ENCODE measurements at regions not wholly inside any gene's neighbourhood (a gene's known extent, or its start where the extent isn't known, plus 50 kb on each side); places are given as distances from the start of the nearest gene placed in this dataset.

DNA sequence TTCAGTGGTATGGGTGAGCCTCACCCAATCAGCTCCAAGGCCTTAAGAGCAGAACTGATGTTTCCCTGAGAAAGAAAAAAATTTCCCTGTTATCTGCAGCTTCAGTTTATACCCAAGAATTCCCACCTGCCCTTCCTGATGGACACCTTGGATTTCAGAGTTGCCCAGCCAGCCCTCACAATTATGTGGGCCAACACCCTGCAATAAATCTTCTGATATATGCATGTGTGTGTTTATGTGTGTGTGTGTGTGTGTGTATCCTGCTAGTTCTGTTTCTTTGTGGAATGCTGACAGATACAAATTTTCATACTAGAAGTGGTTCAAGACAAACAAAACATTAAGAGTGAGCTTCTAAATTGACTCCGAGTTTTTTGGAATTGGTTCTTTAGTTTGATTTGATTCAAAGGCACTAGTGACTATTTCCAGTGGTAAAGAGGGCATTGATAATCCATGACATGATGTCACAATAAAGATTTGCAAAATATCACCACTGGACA, 246.6 kb upstream of the BTBD3 start:
- in situ Hi-C loops (cut with MboI; ENCODE audit: low pct_unique_long_range_greater_than_20kb, low sequenced_read_pairs), result no loop called here

DNA sequence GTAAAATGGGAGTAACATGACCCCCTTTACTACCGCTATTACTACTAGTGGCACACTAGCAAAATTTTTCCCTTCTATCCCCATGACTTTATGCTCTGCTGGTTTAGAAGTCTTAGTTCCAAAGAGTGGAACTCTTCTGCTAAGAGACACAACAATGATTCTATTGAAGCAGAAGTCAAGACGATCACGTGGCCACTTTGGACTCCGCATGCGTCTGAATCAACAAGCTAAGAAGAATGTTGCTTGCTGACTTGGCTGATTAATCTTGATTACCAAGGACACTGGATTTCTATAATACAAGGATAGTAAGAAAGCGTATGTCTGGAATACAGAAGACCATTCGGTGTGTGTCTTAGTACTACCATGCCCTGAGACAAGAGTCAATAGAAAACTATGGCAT, 244.7 kb upstream of the BTBD3 start:
- no peak for DNase-seq
- in situ Hi-C loops (cut with MboI; ENCODE audit: low pct_unique_long_range_greater_than_20kb, low sequenced_read_pairs), result no loop called here

More for the DNA sequence above, 246.6 kb upstream of the BTBD3 start:
- no peak for DNase-seq

DNA sequence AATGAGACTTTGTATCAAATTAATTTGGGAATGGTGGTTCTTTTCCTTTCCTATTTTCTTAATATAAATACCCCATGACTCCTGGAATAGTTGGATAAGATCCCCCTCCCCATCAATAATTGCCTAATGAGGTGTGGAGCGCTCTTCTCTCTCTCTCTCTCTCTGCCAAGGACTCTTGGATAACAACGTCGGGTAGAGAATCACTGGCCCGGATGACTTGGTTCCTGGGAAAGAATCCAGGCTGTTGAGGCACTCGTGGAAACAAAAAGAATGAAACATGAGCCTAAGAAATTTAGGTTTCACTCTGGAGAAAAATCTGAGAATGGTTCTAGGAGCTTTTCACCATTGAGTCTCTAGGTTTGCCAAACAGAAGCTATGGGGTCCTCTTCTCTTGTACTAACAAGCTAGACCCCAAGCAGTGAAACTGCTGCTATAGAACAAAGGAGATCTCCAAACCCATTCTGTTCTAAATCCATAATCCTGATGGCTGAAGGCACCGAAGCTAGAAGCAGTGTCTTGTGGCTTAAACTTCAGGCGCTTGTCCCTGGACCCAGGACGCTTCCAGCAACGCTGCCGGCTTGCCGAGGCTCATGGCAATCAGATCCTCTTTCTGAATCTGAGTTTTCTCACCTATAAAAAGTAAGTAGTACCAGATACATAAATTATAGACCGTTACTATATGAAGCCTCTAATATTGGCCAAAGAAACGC, 241.6 kb upstream of the BTBD3 start:
- in situ Hi-C loops (cut with MboI; ENCODE audit: low pct_unique_long_range_greater_than_20kb, low sequenced_read_pairs), result no loop called here
- DNase-seq, result no peak

DNA sequence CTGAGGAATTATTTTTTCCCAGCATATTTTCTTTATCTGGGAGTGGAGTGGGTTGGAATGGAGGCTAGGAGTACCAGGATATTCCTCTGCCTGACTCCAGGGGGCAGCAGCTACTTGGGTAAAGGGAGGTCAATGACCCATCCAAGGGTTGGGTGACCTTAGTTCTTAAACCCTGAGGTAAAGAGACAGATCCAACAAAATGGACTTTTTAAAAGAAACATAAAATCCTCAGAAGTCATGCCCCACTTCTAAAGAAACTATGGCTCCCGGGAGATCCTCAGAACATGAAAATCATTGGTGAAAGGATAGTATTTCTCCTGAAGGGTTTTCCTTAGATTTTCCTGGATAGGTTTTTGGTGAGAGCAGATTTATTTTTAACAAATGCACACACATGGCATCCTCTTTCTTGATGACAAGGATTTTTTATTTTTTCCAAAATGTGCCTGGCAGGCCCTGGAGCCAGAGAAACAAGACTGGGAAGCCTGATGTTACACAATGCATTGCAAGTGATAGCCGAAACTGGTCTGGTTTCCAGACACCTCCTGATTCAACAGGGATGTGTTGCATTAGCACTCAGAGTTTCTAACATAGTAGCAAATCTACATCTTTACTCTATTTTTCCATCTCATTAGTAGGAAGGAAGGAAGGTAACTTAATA, 240.9 kb upstream of the BTBD3 start:
- in situ Hi-C loops (cut with MboI; ENCODE audit: low pct_unique_long_range_greater_than_20kb, low sequenced_read_pairs), result no loop called here
- peak; percentile 23 for DNase-seq

DNA sequence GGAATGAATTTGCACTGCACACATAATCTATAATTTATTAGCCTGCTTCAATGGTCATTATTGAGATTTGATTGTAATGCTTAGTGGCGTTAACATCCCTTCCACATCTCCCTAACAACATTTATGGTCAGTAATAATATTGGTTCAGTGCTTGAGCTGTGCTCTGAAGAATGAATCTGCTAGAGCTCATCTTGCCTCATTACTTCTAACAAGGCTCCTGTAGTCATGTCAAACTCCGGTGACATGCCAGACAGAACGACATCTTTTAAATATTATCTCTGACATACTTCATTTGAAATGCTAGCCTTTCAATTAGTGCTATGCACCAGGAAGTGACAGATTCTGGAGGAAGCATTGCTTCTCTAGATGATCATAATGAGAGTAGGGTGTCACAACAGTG, 240.3 kb upstream of the BTBD3 start:
- DNase-seq, result no peak
- in situ Hi-C loops (cut with MboI; ENCODE audit: low pct_unique_long_range_greater_than_20kb, low sequenced_read_pairs), result no loop called here

DNA sequence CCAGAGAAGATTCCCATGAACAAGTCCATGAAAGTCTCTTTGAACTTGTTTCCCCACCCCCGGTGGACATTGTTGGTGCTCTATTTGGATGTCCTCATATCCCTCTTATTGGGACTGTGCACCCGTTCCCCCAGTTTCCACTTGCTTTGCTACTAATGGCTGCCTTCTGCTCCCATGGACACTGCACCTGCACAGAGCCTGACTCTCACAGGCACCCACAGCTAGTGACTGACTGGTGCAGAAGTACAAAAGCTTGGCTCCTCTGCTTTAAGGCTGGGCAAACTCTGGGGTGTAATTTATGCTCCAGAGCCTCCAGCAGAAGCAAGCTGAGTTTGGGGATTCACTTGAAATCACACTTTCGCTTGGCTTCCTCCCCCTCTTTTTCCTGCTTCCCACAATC, 239.9 kb upstream of the BTBD3 start:
- no peak for DNase-seq
- in situ Hi-C loops (cut with MboI; ENCODE audit: low pct_unique_long_range_greater_than_20kb, low sequenced_read_pairs), result no loop called here

DNA sequence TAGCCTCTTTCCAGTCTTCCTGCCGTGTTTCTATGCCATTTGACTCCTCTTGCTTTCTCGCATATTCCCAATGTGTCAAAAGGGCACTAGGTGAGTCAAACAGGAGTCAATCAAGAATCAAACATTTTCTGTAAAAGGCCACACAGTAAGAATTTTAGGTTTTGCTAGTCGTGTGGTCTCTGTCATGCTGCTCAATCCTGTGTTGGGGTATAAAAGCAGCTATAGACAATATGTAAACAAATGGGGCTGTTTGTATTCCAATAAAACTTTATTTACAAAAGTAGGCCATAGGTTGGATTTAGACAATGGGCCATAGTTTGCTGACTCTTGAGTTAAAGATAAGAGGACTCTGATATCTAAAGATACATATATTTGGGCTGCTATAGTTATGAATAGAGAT, 235.4 kb upstream of the BTBD3 start:
- in situ Hi-C loops (cut with MboI; ENCODE audit: low pct_unique_long_range_greater_than_20kb, low sequenced_read_pairs), result no loop called here
- DNase-seq, result no peak

DNA sequence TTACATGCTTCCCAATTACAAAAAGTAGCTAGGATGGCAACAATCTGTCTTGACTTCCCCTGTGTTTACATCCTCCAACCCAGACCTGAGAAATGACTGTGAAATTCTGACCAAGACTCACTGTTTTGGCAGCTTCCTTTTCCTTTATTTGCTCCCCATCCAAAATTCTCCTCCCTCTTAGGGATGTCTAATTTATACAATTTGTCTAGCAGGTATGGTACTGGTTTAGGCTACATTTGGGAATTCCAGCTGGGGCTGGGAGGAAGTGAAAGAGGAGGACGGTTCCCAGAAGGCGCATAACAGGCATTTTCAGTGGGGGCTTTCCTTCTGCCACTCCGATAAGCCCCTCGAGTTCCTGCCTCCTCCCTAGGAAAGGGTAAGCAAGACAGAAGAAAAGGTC, 231.5 kb upstream of the BTBD3 start:
- no peak for DNase-seq
- in situ Hi-C loops (cut with MboI; ENCODE audit: low pct_unique_long_range_greater_than_20kb, low sequenced_read_pairs), result no loop called here

DNA sequence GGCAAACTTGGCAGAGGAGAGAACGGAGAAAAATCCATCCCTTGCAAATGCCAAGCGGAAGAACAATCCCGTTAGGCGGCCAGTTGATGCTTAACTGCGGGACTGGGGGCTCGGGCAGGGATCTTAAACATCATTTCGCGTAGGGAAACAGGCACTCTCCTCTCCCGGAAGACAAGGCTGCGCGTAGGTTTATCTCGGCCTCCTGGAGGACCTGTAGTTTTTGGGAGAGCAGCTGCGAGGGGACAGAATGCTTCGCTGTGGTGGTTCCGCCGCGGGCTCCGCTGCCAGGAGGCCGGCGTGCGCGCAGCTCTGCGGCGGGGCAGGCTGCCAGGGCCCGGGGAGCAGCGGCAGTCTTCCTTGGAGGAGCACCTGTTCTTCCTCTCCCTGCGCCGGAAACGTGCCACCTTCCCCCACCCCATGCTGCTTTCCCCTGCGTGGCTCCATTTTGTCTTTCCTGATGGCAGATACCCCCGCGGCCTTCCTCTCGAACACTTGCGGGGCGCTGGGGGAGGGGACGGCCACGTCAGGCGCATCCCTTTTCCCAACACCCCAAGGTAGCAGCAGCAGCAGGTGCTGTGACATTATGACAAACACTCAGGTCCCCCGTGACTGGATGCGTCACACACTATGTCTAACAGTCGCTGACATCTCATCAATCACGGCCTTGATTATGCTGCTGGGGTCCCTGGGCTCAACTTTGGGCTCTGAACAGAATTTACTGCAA, 230.7 kb upstream of the BTBD3 start:
- DNase-seq, result no peak
- in situ Hi-C loops (cut with MboI; ENCODE audit: low pct_unique_long_range_greater_than_20kb, low sequenced_read_pairs), result no loop called here

DNA sequence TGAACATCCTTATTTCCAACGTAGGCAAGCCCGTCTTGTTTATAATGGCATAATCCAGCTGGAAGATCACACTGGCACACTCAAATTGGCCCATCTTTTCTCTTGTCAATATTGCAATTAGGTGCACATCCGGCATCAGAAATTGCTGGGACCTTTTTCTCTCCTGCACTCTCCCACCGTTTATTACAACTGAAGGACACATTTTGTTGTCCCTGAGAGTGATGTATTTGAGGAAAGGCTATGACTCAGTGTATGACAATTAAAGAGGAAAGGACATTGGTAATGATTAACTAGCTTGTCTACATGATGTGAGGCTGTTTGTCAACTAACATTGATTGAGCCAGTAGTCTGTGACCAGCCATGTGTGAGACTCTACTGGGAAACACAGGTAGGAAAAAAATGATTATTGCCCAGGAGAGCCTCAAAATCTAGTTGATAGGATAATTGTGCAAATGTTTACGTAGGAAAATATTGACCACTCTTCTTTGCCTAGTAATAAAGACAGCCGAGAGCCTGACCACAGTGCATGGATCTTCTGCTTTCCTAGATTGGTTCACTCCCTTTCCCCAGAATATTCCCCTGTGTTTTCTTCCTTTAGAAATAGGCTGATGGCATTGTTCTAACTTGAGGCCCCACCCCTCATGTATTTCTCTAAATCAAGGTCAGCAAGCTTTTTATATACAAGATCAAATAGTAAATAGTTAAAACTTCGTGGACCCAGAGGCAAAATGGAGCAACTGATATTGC, 230.0 kb upstream of the BTBD3 start:
- DNase-seq, result no peak
- in situ Hi-C loops (cut with MboI; ENCODE audit: low pct_unique_long_range_greater_than_20kb, low sequenced_read_pairs), result no loop called here

DNA sequence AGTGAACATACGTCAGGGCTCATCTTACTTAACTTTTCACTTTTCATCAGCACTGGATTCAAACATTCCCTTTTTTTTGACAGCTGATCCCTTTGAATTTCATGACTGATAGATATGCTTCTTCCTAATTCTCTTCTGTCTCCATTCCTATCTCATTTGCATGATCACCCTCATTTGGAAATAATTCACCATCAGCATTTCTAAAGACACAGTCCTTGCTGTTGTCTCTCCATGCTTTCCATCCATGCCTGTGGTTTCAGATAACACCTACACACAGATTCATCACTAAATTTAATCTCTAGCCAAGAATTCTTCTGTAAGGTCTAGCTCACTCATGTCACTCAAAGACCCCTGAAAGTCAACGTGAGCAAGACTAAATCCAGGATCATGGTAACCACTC, 228.4 kb upstream of the BTBD3 start:
- DNase-seq, result no peak
- in situ Hi-C loops (cut with MboI; ENCODE audit: low pct_unique_long_range_greater_than_20kb, low sequenced_read_pairs), result no loop called here

DNA sequence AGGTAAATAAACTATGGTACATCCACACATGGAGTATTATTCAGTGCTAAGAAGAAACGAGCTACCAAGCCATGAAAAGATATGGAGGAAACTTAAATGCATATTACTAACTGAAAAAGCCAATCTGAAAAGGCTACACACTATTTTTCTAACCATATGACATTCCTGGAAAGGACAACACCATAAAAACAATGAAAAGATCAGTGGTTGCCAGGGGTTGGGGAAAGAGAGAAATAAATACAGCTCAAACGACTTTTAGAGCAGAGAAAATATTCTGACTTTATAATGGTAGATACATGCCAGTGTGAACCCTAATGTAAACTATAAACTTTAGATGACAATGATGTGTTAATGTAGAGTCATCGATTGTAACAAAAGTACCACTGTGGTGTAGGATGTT, 225.9 kb upstream of the BTBD3 start:
- in situ Hi-C loops (cut with MboI; ENCODE audit: low pct_unique_long_range_greater_than_20kb, low sequenced_read_pairs), result no loop called here
- no peak for DNase-seq

DNA sequence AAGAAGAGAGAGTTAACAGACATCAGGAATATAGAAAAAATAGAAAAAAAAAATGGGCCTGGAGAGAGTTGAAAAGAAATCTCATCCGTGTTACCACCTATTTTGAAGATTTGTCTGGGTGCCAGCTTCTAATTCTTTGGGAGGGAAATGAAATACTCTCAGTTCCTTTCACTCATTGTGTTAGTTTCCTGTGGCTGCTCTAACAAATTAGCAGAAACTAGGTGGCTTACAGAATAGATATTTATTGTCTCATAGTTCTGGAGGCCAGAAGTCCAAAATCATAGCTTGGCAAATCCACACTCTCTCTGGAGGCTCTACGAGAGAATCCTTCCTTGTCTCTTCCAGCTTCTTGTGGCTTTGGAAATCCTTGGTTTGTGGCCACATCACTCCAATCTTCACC, 225.1 kb upstream of the BTBD3 start:
- in situ Hi-C loops (cut with MboI; ENCODE audit: low pct_unique_long_range_greater_than_20kb, low sequenced_read_pairs), result no loop called here
- DNase-seq, result no peak

DNA sequence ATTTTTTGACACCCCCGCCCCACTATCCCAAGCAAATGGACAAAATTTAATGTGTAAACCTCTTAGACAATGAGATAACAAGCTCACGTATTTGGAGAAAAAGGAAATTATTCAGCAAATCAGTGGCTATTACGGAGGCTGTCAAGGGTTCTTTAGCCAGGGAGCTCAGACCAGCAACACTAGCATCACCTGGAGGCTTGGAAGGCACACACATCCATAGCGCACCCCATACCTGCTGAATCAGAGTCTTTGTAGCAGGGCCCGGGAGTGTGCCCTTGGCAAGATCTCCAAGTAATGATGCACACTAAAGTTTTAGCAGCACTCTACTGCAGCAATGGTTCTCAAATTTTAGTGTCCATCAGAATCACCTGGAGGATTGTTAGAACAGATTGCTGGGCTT, 223.2 kb upstream of the BTBD3 start:
- in situ Hi-C loops (cut with MboI; ENCODE audit: low pct_unique_long_range_greater_than_20kb, low sequenced_read_pairs), result no loop called here
- no peak for DNase-seq

DNA sequence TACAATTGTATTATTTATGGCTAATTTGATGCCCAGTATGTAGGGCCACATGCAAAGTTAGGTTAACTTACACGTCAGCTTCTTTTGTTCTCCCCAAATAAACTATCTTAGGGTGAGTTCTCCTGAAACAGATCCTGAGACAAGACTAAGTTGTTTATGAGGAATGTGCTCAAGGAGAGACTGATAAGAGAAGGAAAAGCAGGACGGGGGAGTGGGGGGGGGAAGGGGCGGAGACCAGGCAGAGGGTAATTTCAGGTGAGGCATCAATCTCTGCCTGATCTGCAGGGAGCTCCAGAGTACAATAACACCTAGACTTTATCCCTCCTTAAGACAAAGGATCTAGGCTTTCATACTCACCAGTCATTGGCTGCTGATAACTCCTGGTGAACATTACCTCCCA, 220.6 kb upstream of the BTBD3 start:
- DNase-seq, result no peak
- in situ Hi-C loops (cut with MboI; ENCODE audit: low pct_unique_long_range_greater_than_20kb, low sequenced_read_pairs), result no loop called here

DNA sequence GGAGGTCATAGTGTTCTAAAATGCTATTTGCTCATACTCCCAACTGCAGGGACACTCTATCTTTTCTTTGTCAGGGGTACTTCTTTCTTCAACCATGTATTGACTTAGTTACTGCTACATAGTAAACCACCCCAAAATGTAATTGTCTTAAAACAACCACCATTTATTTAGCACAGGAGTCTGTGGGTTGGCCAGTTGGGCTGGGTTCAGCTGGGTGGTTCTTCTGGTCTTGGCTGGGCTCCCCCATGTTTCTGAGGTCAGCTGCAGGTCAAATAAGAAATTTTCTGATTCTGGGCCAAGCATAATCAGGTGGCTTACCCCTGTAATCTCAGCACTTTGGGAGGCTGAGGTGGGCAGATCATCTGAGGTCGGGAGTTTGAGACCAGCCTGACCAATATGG, 220.0 kb upstream of the BTBD3 start:
- DNase-seq, result no peak
- in situ Hi-C loops (cut with MboI; ENCODE audit: low pct_unique_long_range_greater_than_20kb, low sequenced_read_pairs), result no loop called here

DNA sequence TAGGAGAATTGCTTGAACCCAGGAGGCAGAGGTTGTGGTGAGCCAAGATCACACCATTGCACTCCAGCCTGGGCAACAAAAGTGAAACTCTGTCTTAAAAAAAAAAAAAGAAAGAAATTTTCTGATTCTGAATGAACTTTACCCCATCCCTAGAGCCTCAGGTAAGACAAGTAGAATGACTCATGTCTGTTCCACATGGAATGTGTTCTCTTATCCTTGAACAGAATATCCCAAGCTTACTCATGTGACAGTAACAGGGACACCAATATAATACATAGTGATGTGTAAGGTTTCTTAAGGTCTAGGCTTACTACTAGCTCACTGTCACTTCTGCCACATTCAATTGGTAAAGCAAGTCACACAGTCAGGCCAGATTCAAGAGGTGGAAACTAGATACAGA, 219.6 kb upstream of the BTBD3 start:
- in situ Hi-C loops (cut with MboI; ENCODE audit: low pct_unique_long_range_greater_than_20kb, low sequenced_read_pairs), result no loop called here
- no peak for DNase-seq

DNA sequence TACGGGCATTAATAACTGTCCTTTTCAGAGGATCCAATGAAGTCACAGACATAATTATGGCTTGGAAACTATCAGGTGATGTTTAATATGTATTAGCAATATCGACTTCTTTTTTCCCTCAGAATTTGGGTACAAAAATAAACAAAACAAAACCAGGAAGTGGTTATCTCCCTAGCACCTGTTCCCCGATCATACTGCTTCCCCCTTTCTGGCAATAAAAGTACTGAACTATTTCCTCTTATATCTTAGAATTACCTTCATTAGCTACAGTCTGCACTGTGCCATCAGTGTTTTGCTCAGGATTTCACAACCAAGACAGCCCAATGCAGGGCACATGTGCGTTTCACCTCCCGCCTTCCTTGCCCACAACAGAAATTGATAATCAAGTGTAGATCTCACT, 216.9 kb upstream of the BTBD3 start:
- peak; percentile 19 for DNase-seq
- in situ Hi-C loops (cut with MboI; ENCODE audit: low pct_unique_long_range_greater_than_20kb, low sequenced_read_pairs), result no loop called here

DNA sequence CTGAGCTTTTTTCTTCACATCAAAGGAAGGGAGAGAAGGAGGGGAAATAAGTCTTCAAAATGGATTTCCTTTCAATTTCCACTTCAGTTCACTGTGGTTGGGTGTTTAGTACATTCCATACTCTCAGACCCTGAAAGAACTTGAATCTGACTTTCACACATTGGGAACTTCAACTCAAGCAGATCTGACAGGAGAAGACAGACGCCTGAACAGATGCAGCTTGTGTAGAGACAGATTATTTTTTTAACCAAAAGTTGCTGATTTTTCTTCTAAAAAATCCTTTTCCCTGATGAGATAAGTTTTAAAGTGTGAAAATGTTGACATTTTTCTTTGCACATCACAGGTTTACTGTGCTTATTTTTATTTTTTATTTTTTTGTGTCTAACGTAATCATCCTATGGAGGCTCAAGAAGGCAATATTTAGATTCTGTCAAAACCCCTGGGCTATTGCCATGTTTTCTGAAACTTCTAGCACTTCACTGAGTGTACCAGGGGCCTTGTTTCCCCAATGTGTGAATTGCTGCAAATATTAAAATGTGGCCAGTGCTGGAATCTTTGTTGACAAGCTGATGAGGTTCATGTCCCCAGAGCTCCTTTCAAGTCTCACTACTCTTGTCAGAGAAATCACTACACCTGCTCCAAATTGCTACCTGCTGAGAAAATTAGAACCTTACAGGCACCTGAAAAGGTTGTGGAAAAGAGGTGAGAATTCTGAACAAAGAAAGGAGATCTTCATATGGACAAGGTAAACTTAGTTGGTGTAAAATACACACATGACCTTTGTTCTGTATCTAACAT, 214.8 kb upstream of the BTBD3 start:
- in situ Hi-C loops (cut with MboI; ENCODE audit: low pct_unique_long_range_greater_than_20kb, low sequenced_read_pairs), result no loop called here
- no peak for DNase-seq

All from KBM-7 (cell line).